ENCODE measurements at regions not wholly inside any gene's neighbourhood (a gene's known extent, or its start where the extent isn't known, plus 50 kb on each side); places are given as distances from the start of the nearest gene placed in this dataset.

DNA sequence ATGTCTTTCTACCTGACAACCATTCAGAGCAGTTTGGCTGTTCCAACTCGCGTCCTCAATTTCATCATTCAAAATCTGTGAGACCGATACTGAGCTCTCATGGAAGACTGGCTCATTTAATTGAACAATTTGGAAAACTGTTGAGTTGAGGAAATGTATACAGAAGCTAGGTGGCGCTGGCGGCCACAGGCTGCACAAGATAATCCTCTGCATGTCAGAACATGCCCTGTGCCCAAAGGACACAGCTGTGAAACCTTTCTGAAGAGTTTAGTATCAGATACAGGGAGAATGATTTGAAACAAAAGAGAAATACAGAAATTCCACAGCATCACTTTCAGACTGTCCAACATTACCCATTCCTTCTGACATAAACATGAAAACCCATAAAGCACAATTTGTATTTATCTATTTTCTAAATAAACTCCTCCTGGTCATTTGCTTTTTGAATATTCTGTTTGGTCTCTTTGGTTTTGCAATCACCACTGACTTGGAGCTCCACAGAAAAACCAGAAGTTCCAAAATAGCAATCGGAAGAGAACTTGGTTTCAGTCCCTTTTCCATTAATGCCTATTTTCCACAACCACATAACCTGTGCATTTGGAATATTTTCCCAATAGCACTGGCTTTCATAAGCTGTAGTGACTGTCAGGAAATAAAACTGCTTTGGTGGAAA, 192.8 kb downstream of the MAP2K6 start (continued):
- no peak for TF ChIP-seq KHSRP (IDR thresholded peaks at IDR 0.05)
- TF ChIP-seq MEF2A (IDR thresholded peaks at IDR 0.05; ENCODE audit: control insufficient read depth, low read depth, low read length): no peak
- peak; percentile 48 to 71 for TF ChIP-seq RAD21 (CRISPR knock-in tag; conservative IDR thresholded peaks at IDR 0.05 in 1 of 2, IDR thresholded peaks at IDR 0.05 in 1 of 2)
- TF ChIP-seq DEAF1 (CRISPR knock-in tag; IDR thresholded peaks at IDR 0.05): 0 out of 2 replicates have a peak, but pooled peaks have one; percentile 29
- no peak for TF ChIP-seq MGA (IDR thresholded peaks at IDR 0.05)
- no peak for TF ChIP-seq CHCHD3 (CRISPR knock-in tag; IDR thresholded peaks at IDR 0.05)
- TF ChIP-seq NFIX (CRISPR knock-in tag; IDR thresholded peaks at IDR 0.05; ENCODE audit: low read depth): no peak
- TF ChIP-seq TAF9B (IDR thresholded peaks at IDR 0.05; ENCODE audit: partially characterized antibody): no peak

Data from K562 (cell line).